ENCODE measurements at regions not wholly inside any gene's neighbourhood (a gene's known extent, or its start where the extent isn't known, plus 50 kb on each side); places are given as distances from the start of the nearest gene placed in this dataset.

DNA sequence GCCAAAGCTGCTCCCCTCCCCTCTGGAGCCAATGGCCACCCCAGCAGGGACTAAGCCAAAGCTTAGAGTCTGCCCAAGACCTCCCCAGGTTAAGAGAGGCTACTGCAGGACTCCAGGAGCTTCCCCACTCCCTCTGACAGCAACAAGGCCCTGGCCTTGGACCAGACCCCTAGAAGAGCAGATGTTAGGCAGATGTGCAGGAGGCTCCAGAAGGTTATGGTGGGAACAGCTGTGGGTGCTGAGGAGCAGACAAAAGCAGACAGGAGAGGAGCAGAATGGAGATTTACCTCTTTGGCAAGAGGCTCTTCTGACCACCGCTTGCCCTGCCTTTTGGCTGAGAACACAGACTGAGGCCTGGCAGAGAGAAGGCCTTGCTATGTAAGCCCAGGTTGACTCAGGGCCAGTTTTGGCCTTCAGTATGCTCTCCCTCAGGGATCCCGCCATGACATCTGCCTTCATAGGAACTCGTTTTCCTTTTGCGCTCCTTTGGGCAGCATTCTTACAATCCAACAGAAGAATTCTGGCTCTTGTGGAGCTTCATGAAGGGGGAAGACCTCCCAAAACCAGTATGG lies 113.0 kb downstream of the RBFOX3 start:
- TF ChIP-seq, protein P1, sequence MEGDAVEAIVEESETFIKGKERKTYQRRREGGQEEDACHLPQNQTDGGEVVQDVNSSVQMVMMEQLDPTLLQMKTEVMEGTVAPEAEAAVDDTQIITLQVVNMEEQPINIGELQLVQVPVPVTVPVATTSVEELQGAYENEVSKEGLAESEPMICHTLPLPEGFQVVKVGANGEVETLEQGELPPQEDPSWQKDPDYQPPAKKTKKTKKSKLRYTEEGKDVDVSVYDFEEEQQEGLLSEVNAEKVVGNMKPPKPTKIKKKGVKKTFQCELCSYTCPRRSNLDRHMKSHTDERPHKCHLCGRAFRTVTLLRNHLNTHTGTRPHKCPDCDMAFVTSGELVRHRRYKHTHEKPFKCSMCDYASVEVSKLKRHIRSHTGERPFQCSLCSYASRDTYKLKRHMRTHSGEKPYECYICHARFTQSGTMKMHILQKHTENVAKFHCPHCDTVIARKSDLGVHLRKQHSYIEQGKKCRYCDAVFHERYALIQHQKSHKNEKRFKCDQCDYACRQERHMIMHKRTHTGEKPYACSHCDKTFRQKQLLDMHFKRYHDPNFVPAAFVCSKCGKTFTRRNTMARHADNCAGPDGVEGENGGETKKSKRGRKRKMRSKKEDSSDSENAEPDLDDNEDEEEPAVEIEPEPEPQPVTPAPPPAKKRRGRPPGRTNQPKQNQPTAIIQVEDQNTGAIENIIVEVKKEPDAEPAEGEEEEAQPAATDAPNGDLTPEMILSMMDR (conservative IDR thresholded peaks at IDR 0.05) = no peak
- no peak for TF ChIP-seq ZFX (IDR thresholded peaks at IDR 0.05)

Measured in C4-2B (cell line).